T-helper 2 cell (primary cell): ENCODE measurements at regions not wholly inside any gene's neighbourhood (a gene's known extent, or its start where the extent isn't known, plus 50 kb on each side); places are given as distances from the start of the nearest gene placed in this dataset.
A peak's percentile ranks its signal among the peaks of the same experiment; 100 is the strongest.

Experiments
- DNase-seq, 5 experiments: peaks; one replicate each; pipeline versions ENCODE4 v3.0.0 to v3.0.0-alpha.2; 2012 to 2022

DNA sequence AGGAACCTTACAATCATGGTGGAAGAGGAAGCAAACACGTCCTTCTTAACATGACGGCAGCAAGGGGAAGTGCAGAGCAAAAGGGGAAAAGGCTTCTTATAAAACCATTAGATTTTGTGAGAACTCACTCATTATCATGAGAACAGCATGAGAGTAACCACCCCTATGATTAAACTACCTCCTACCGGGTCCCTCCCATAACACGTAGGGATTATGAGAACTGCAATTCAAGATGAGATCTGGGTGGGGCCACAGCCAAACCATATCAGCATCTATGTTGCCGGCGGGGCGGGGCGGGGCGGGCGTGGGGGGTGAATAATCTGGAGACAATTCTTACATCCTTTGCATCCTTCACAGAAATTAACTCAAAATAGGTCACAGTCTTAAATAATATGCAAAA lies 58.8 kb upstream of the GFPT2 start:
- DNase-seq, result no peak

DNA sequence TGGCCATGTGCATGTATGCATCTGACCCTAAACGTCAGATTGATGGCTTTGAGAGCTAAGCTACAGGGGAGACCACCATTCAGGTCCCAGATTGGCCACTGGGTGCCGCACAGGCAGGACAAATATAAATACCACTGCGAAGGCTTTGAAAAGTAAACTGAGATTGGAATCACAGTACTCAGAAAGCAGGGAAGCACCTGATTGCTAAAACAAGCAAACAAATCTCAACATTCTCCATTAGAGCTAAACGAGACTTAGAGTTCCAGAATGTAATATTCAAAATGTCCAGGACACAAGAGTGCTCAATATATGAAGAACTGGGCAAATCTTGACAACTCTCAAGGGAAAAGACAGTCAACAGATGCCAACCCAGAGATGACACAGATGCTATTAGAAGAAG lies 61.0 kb upstream of the GFPT2 start:
- DNase-seq, result no peak

DNA sequence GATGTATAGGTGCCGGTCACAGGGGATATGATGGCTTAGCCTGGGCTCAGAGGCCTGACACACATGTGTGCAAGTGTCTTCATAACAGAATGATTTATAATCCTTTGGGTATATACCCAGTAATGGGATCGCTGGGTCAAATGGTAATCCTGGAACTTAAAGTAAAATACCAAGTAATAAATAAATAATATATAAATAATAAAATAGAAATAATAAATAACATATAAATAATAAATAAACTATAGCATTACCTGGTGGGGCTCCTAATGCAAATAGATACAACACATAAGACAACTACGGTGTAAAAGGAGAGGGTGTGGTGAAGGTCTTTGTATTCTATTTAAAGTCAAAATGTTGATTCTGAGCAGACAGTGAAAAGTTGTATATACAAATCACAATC lies 68.5 kb upstream of the GFPT2 start:
- DNase-seq, result no peak

GRCh38 chr5:180423133-180423532 lies 70.0 kb upstream of the GFPT2 start:
- no peak for DNase-seq

- no peak for DNase-seq
These were observed 70.5 kb upstream of the GFPT2 start for GRCh38 chr5:180423598-180423997.

DNA sequence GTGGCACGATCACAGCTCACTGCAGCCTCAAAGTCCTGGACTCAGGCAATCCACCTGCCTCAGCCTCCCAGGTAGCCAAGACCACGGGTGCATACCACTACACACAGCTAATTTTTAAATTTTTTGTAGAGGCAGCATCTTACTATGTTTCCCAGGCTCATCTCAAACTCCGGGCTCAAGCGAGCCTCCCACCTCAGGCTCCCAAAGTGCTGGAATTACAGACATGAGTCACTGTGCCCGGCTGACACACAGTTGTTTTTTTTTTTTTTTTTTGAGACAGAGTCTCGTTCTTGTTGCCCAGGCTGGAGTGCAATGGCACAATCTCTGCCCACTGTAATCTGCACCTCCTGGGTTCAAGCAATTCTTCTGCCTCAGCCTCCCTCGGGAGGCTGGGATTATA lies 70.1 kb upstream of the CNOT6 start:
- DNase-seq, result no peak

DNA sequence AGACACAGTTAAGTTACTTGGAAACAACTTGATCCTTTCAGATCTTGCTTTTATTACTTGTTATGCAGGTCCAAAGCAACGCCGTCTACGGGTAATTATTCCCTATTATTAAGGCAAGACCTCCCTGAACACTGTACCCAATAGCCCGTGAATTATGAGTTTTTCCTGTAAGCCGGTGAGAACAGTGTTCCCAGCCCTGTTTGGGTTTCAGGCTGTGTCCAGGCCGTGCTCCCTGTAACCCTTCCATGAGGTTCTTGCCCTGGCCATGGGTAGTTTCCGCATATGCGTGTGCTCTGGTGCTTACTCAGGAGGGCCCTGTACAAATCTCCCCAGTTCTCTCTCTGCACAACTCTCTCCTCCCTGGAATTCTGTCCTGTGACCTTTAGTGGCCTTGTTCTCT lies 65.6 kb upstream of the CNOT6 start:
- DNase-seq, result no peak

- DNase-seq, result no peak
These were observed 62.2 kb upstream of the CNOT6 start for GRCh38 chr5:180431932-180432331.

GRCh38 chr5:180433032-180433422 lies 61.2 kb upstream of the CNOT6 start:
- DNase-seq, result peak in 1 of 5 experiments; percentile 61

- DNase-seq, result no peak
These were observed 58.6 kb upstream of the CNOT6 start for GRCh38 chr5:180435594-180435993.

DNA sequence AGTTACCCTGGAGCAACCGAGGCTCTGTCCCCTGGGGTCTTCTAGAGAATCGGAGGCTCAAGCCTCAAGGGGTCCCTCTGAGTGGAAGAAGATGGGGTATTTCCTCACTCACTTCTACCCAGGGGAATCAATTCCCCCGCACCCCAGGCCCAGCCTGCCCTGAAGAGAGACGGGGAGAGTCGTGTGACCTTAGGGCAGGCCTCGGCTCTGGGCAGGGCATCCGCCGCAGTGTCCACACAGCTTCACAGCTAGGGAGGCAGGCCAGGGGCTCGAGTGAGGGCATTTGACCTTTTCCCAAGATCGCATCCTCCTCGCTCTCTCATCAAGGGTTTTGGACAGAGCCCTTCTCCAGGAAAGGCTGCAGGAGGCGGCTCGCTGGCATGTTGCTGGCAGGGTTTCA lies 57.9 kb upstream of the CNOT6 start:
- no peak for DNase-seq

DNA sequence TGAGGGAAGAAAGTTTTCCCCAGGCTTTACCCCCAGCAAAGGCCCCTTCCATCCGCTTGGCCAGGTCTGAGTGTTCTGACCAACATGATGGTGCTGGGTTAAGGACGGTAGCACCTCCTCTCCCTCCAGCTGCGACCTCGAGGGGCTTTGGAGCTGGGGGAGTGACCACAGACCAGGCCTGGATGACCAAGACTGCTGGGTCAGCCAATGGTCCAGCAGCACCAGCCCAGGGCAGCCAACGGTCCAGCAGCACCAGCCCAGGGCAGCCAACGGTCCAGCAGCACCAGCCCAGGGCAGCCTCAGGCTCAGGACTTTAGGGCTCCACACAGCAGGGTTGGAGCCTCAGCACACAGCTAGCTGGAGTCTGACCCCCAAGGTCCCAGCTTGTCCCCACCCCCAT lies 57.2 kb upstream of the CNOT6 start:
- no peak for DNase-seq

DNA sequence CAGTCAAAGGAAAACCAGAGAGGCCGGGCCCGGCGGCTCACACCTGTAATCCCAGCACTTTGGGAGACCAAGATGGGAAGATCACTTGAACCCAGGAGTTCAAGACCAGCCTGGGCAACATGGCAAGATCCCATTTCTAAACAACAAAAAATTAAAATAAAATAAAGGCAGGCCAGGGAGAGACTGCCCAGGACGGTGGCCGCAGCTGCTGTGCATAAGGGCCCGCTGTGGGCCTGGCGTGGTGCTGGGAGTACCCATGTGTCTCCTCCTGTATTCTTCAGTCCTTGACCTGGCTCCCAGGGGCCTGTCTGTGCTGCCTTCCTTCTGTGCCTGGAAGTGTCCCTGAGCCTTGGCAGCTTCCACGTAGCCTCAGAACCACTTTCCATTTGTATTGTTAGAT lies 56.8 kb upstream of the CNOT6 start:
- DNase-seq, result no peak

DNA sequence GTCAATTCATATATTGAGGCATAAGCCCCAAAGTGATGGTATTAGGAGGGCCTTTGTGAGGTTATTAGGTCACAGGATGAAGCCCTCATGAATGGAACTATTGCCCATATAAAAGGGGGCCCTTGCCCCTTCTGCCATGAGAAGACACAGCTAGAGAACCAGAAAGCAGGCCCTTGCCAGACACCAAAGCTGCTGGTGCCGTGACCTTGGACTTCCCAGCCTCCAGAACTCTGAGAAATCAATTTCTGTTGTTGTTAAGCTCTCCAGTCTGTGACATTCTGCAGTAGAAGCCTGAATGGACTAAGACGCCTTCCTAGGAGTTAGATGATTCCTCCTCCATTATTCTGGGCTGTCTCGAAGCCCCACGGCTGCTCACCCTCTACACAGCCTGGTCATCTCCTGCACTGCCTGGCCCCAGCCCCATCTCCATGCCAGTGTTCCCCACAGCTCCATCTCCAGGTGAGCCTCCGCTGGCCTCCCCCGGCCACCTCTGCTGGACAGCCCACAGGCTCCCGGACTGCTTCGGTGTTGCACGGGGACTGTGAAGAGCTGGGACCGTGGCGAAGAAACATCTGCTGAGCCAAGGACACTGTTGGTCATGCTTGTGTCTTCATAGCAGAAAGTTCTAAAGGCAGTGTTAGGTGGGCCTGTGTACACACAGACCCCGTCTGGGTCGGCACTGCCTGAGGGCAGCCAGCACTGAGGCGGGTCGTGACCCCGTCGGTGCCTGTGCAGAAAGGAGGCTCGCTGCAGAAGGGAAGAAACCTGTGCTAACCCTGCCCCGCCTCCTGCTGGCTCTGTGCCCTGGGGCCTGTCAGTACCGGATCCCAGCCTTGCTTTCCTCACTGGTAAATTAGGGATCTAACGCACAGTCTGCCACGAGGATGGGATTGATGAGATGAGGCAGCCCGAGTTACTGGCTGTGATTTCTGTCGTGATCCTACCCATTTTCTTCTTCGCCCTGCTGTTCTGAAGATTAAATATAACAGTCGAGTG lies 55.1 kb upstream of the CNOT6 start:
- DNase-seq, result no peak

GRCh38 chr5:180439911-180440769 lies 54.0 kb upstream of the CNOT6 start:
- no peak for DNase-seq

DNA sequence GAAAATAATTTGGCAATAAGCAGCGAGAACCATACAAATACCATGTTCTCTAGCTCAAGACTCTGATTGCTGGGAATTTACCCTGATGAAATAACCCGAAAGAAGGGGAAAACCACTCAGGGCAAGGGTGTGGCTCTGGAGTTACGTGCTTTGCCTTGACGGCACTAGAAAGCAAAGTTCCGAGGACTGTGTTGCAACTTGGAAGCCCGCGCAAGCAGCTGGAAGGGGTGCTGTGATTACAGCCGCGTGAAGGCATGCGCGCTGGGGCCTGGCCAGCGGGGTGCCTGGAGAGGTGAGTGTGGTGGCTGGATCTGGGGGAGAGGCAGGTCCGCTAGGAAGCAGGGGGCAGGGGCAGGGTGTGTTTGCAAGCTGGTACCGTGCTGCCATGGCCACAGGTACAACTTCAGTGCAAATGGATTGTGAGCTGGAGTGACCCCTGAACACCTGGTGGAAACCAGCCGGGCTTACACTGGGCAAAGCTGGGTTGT lies 52.6 kb upstream of the CNOT6 start:
- DNase-seq, result no peak
